Neural cell (in vitro differentiated cells): ENCODE measurements at regions not wholly inside any gene's neighbourhood (a gene's known extent, or its start where the extent isn't known, plus 50 kb on each side); places are given as distances from the start of the nearest gene placed in this dataset.

ENCODE experiments used
- H2AFZ ChIP-seq: fragments of 200-600, 300-800 bp; sonication (generic), shearing (Covaris generic); 2 replicates; pipeline ENCODE4 v1.6.0; 2014; ENCODE audit warnings: low read depth, mild to moderate bottlenecking, antibody characterized with exemption, low read length, moderate library complexity
- H3F3A ChIP-seq: fragments of 200-600 bp; shearing (Covaris generic); 2 replicates; pipeline ENCODE4 v1.6.1; 2016; ENCODE audit warnings: mild to moderate bottlenecking, moderate library complexity, mixed read lengths, antibody characterized with exemption, low read length; ENCODE audit not compliant: insufficient read depth, poor library complexity, severe bottlenecking
- H3K27ac ChIP-seq: fragments of 200-600, 300-800 bp; sonication (generic), shearing (Covaris generic); 2 replicates; pipeline ENCODE4 v1.5.1; 2014; ENCODE audit warnings: mild to moderate bottlenecking, low read length, moderate library complexity
- H3K27me3 ChIP-seq: fragments of 300-800, 200-600 bp; sonication (generic), shearing (Covaris generic); 2 replicates; pipeline ENCODE4 v1.6.0; 2014; ENCODE audit warnings: mild to moderate bottlenecking, low read depth, low read length, moderate library complexity; ENCODE audit not compliant: insufficient read depth
- H3K36me3 ChIP-seq: fragments of 300-800, 200-600 bp; sonication (generic), shearing (Covaris generic); 2 replicates; pipeline ENCODE4 v1.5.1; 2014; ENCODE audit warnings: mild to moderate bottlenecking, antibody characterized with exemption, low read length, moderate library complexity; ENCODE audit not compliant: insufficient read depth
- H3K4me2 ChIP-seq: fragments of 300-800, 200-600 bp; sonication (generic), shearing (Covaris generic); 2 replicates; pipeline ENCODE4 v1.6.0; 2014; ENCODE audit warnings: mild to moderate bottlenecking, low read length
- H3K4me3 ChIP-seq: fragments of 300-800, 200-600 bp; sonication (generic), shearing (Covaris generic); 2 replicates; pipeline ENCODE4 v1.5.1; 2014; ENCODE audit warnings: mild to moderate bottlenecking, low read length, moderate library complexity
- H3K79me2 ChIP-seq: fragments of 200-600 bp; shearing (Covaris generic); replicated peaks from 2 replicates; pipeline ENCODE4 v1.6.0; 2014; ENCODE audit warnings: mild to moderate bottlenecking, low read length, moderate library complexity; ENCODE audit not compliant: insufficient read depth
- H3K9ac ChIP-seq: fragments of 300-800, 200-600 bp; sonication (generic), shearing (Covaris generic); 2 replicates; pipeline ENCODE4 v1.6.1; 2016; ENCODE audit warnings: mild to moderate bottlenecking, low read length, mixed read lengths
- H3K9me2 ChIP-seq: fragments of 200-600 bp; shearing (Covaris generic); 2 replicates; pipeline ENCODE4 v1.6.1; 2016; ENCODE audit warnings: mild to moderate bottlenecking, low read length, mixed read lengths; ENCODE audit not compliant: insufficient read depth
- H3K9me3 ChIP-seq: fragments of 200-600, 300-800 bp; sonication (generic), shearing (Covaris generic); 2 replicates; pipeline ENCODE4 v1.6.1; 2016; ENCODE audit warnings: mild to moderate bottlenecking, mixed run types, low read length, moderate library complexity, mixed read lengths
- H4K20me1 ChIP-seq: fragments of 200-600 bp; shearing (Covaris generic); 2 replicates; pipeline ENCODE4 v1.6.1; 2016; ENCODE audit warnings: mild to moderate bottlenecking, mixed run types; ENCODE audit not compliant: insufficient read depth
- EP300 ChIP-seq: fragments of 450-650 bp; conservative IDR thresholded peaks from 2 replicates; pipeline ENCODE4 v1.6.1; 2014; ENCODE audit warnings: antibody characterized with exemption, mild to moderate bottlenecking, moderate library complexity; ENCODE audit not compliant: poor library complexity, severe bottlenecking
- EZH2 ChIP-seq: fragments of 200-600, 300-800 bp; shearing (Covaris generic), sonication (generic); IDR thresholded peaks from 2 replicates; pipeline ENCODE4 v1.6.1; 2014; ENCODE audit warnings: antibody characterized with exemption, low read length, borderline replicate concordance, mild to moderate bottlenecking; ENCODE audit not compliant: insufficient read depth, poor library complexity, severe bottlenecking
- MXI1 ChIP-seq: fragments of 450-650 bp; conservative IDR thresholded peaks from 2 replicates; pipeline ENCODE4 v1.6.1; 2014; ENCODE audit warnings: antibody characterized with exemption, mild to moderate bottlenecking; ENCODE audit not compliant: poor library complexity, severe bottlenecking
- POLR2AphosphoS5 ChIP-seq: IDR thresholded peaks from 2 replicates; pipeline ENCODE4 v1.6.1; 2012
- RAD21 ChIP-seq: fragments of 450-650 bp; conservative IDR thresholded peaks from 2 replicates; pipeline ENCODE4 v1.6.1; 2014; ENCODE audit warnings: antibody characterized with exemption, mild to moderate bottlenecking, moderate library complexity
- SMC3 ChIP-seq: fragments of 450-650 bp; conservative IDR thresholded peaks from 2 replicates; pipeline ENCODE4 v1.6.1; 2014; ENCODE audit warnings: antibody characterized with exemption, mild to moderate bottlenecking, moderate library complexity; ENCODE audit not compliant: poor library complexity
- TAF1 ChIP-seq: IDR thresholded peaks from 2 replicates; pipeline ENCODE4 v1.6.1; 2012; ENCODE audit warnings: low read depth
- TF ChIP-seq, protein P1 (sequence below): IDR thresholded peaks from 2 replicates; pipeline ENCODE4 v1.6.1; 2012; ENCODE audit warnings: borderline replicate concordance
- TF ChIP-seq, protein P2 (sequence below): fragments of 450-650 bp; IDR thresholded peaks from 2 replicates; pipeline ENCODE4 v1.5.1; 2014; ENCODE audit warnings: antibody characterized with exemption, mild to moderate bottlenecking, moderate library complexity; ENCODE audit not compliant: poor library complexity, severe bottlenecking

DNA sequence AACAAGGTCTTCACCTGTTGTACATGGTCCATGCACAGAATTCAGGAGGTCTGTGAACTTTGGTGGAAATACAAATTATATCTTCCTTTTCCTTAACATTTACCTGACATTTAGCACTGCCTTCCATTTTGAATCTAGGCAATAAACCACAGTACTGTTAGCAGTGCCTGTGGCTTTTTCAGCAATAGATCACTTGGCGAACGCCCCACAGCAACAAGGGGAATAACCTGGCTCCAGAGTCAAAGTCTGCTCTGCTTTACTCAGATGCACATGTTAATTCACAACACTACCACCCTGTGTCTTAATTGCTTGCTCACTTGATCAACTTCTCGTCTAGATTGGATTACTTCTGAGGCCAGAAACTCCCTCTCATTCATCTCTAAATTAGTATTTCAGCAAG, 414.6 kb upstream of the PROK2 start:
- no peaks in the 10 kb centered on the region for H3K9me3 ChIP-seq
- no peaks in the 10 kb centered on the region for H3K36me3 ChIP-seq
- no peak overlapping the region for H3K27ac ChIP-seq
- no peak overlapping the region for H2AFZ ChIP-seq
- TF ChIP-seq EZH2, result no peak
- no peak for TF ChIP-seq POLR2AphosphoS5
- TF ChIP-seq, protein P1, sequence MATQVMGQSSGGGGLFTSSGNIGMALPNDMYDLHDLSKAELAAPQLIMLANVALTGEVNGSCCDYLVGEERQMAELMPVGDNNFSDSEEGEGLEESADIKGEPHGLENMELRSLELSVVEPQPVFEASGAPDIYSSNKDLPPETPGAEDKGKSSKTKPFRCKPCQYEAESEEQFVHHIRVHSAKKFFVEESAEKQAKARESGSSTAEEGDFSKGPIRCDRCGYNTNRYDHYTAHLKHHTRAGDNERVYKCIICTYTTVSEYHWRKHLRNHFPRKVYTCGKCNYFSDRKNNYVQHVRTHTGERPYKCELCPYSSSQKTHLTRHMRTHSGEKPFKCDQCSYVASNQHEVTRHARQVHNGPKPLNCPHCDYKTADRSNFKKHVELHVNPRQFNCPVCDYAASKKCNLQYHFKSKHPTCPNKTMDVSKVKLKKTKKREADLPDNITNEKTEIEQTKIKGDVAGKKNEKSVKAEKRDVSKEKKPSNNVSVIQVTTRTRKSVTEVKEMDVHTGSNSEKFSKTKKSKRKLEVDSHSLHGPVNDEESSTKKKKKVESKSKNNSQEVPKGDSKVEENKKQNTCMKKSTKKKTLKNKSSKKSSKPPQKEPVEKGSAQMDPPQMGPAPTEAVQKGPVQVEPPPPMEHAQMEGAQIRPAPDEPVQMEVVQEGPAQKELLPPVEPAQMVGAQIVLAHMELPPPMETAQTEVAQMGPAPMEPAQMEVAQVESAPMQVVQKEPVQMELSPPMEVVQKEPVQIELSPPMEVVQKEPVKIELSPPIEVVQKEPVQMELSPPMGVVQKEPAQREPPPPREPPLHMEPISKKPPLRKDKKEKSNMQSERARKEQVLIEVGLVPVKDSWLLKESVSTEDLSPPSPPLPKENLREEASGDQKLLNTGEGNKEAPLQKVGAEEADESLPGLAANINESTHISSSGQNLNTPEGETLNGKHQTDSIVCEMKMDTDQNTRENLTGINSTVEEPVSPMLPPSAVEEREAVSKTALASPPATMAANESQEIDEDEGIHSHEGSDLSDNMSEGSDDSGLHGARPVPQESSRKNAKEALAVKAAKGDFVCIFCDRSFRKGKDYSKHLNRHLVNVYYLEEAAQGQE, result no peak
- no peak for TF ChIP-seq SMC3
- no peak for TF ChIP-seq EP300
- TF ChIP-seq RAD21, result no peak
- TF ChIP-seq MXI1, result no peak
- TF ChIP-seq, protein P2, sequence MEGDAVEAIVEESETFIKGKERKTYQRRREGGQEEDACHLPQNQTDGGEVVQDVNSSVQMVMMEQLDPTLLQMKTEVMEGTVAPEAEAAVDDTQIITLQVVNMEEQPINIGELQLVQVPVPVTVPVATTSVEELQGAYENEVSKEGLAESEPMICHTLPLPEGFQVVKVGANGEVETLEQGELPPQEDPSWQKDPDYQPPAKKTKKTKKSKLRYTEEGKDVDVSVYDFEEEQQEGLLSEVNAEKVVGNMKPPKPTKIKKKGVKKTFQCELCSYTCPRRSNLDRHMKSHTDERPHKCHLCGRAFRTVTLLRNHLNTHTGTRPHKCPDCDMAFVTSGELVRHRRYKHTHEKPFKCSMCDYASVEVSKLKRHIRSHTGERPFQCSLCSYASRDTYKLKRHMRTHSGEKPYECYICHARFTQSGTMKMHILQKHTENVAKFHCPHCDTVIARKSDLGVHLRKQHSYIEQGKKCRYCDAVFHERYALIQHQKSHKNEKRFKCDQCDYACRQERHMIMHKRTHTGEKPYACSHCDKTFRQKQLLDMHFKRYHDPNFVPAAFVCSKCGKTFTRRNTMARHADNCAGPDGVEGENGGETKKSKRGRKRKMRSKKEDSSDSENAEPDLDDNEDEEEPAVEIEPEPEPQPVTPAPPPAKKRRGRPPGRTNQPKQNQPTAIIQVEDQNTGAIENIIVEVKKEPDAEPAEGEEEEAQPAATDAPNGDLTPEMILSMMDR, result no peak
- TF ChIP-seq TAF1, result no peak
- no peaks in the 10 kb centered on the region for H4K20me1 ChIP-seq
- H3K9ac ChIP-seq, result no peak overlapping the region
- no peaks in the 10 kb centered on the region for H3K9me2 ChIP-seq
- no peak overlapping the region for H3K4me3 ChIP-seq
- no peaks in the 10 kb centered on the region for H3K27me3 ChIP-seq
- no peak overlapping the region for H3K4me2 ChIP-seq
- H3K79me2 ChIP-seq, result no peaks in the 10 kb centered on the region
- no peaks in the 10 kb centered on the region for H3F3A ChIP-seq

GRCh38 chr3:72196377-72196929, 411.5 kb upstream of the PROK2 start:
- Histone ChIP-seq H3K79me2 (no peaks in the 10 kb centered on the region), H3F3A (no peaks in the 10 kb centered on the region), H3K27me3 (no peaks in the 10 kb centered on the region), H3K4me3 (no peak overlapping the region), H3K9me3 (no peaks in the 10 kb centered on the region), H4K20me1 (no peaks in the 10 kb centered on the region), H3K36me3 (no peaks in the 10 kb centered on the region), H3K4me2 (no peak overlapping the region), H2AFZ (no peak overlapping the region), H3K9ac (no peak overlapping the region), H3K27ac (no peak overlapping the region), H3K9me2 (no peaks in the 10 kb centered on the region)
- TF ChIP-seq EP300, result no peak
- TF ChIP-seq, protein P1, result no peak
- TF ChIP-seq, protein P2, result no peak
- TF ChIP-seq SMC3, result no peak
- no peak for TF ChIP-seq MXI1
- TF ChIP-seq RAD21, result no peak
- no peak for TF ChIP-seq TAF1
- no peak for TF ChIP-seq EZH2
- TF ChIP-seq POLR2AphosphoS5, result no peak
